C4-2B (cell line): ENCODE measurements at regions not wholly inside any gene's neighbourhood (a gene's known extent, or its start where the extent isn't known, plus 50 kb on each side); places are given as distances from the start of the nearest gene placed in this dataset.

ENCODE experiments used
- ZFX ChIP-seq: fragments of 450-650 bp; IDR thresholded peaks from 2 replicates; pipeline ENCODE4 v1.6.1; 2017
- TF ChIP-seq, protein P1 (sequence below): fragments of 450-650 bp; conservative IDR thresholded peaks from 2 replicates; pipeline ENCODE4 v1.5.1; 2017; ENCODE audit warnings: mild to moderate bottlenecking

DNA sequence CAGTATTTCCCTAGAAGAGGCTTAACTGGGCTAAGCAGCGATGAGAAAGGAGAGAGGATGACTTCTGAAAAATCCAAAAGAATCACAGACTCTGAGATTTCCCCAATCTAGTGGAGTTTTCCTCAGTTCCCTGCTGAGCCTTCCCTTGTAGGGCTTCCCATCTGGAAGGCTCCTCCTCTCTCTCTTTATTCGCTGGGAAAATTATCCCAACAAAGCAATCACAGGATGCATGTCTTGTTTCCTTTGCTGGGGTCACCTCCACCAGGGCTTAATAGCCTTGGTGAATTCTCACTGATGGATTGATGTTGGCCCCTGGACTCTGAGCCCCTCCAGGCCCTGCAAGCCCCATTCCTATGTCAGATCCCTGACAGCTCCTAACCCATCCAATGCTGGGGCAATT lies 69.8 kb upstream of the MAFB start:
- TF ChIP-seq, protein P1, sequence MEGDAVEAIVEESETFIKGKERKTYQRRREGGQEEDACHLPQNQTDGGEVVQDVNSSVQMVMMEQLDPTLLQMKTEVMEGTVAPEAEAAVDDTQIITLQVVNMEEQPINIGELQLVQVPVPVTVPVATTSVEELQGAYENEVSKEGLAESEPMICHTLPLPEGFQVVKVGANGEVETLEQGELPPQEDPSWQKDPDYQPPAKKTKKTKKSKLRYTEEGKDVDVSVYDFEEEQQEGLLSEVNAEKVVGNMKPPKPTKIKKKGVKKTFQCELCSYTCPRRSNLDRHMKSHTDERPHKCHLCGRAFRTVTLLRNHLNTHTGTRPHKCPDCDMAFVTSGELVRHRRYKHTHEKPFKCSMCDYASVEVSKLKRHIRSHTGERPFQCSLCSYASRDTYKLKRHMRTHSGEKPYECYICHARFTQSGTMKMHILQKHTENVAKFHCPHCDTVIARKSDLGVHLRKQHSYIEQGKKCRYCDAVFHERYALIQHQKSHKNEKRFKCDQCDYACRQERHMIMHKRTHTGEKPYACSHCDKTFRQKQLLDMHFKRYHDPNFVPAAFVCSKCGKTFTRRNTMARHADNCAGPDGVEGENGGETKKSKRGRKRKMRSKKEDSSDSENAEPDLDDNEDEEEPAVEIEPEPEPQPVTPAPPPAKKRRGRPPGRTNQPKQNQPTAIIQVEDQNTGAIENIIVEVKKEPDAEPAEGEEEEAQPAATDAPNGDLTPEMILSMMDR: no peak
- no peak for TF ChIP-seq ZFX
